GM12864 (cell line): ENCODE measurements at regions not wholly inside any gene's neighbourhood (a gene's known extent, or its start where the extent isn't known, plus 50 kb on each side); places are given as distances from the start of the nearest gene placed in this dataset.

Experiments
- DNase-seq: peaks from one replicate; pipeline ENCODE4 v3.0.0-alpha.2; 2011; ENCODE audit warnings: low read depth
- H3K4me3 ChIP-seq: 2 replicates; pipeline ENCODE4 v1.5.1; 2011; ENCODE audit warnings: mild to moderate bottlenecking, low read depth, low read length, control low read depth
- CTCF ChIP-seq: IDR thresholded peaks from 2 replicates; pipeline ENCODE4 v1.5.1; 2011; ENCODE audit warnings: low read depth, mild to moderate bottlenecking, moderate library complexity, low read length, control low read depth, inconsistent platforms; ENCODE audit errors: missing control alignments

- DNase-seq, result no peak
- H3K4me3 ChIP-seq, result no peak overlapping the region
- TF ChIP-seq CTCF, result no peak
These were observed 480.6 kb downstream of the NR2F1-AS1 start for GRCh38 chr5:93100428-93100827.

GRCh38 chr5:93099902-93100347 is 481.1 kb downstream of the NR2F1-AS1 start:
- DNase-seq, result no peak
- no peak overlapping the region for H3K4me3 ChIP-seq
- no peak for TF ChIP-seq CTCF

GRCh38 chr5:93096561-93096960 is 484.5 kb downstream of the NR2F1-AS1 start:
- H3K4me3 ChIP-seq, result no peak overlapping the region
- TF ChIP-seq CTCF, result no peak
- DNase-seq, result no peak

- no peak for TF ChIP-seq CTCF
- no peak overlapping the region for H3K4me3 ChIP-seq
- DNase-seq, result no peak
These were observed 488.5 kb downstream of the NR2F1-AS1 start for GRCh38 chr5:93092349-93093105.

- TF ChIP-seq CTCF, result no peak
- no peak overlapping the region for H3K4me3 ChIP-seq
- DNase-seq, result no peak
These were observed 490.3 kb downstream of the NR2F1-AS1 start for GRCh38 chr5:93090698-93091097.

- TF ChIP-seq CTCF, result no peak
- H3K4me3 ChIP-seq, result no peak overlapping the region
- DNase-seq, result no peak
These were observed 492.2 kb downstream of the NR2F1-AS1 start for GRCh38 chr5:93088592-93089389.
